OCI-LY7 (cell line): ENCODE measurements at regions not wholly inside any gene's neighbourhood (a gene's known extent, or its start where the extent isn't known, plus 50 kb on each side); places are given as distances from the start of the nearest gene placed in this dataset.

ENCODE experiments used
- EZH2phosphoT487 ChIP-seq: fragments of 200-600 bp; sonication (generic); IDR thresholded peaks from 2 replicates; pipeline ENCODE4 v1.6.1; 2018; ENCODE audit warnings: low read depth, borderline replicate concordance, mild to moderate bottlenecking, mixed run types, antibody characterized with exemption, low read length, moderate library complexity, mixed read lengths
- TF ChIP-seq, protein P1 (sequence below): fragments of 200-600 bp; sonication (generic); conservative IDR thresholded peaks from 2 replicates; pipeline ENCODE4 v1.5.1; 2014; ENCODE audit warnings: mild to moderate bottlenecking, antibody characterized with exemption, low read length, moderate library complexity, mixed read lengths

DNA sequence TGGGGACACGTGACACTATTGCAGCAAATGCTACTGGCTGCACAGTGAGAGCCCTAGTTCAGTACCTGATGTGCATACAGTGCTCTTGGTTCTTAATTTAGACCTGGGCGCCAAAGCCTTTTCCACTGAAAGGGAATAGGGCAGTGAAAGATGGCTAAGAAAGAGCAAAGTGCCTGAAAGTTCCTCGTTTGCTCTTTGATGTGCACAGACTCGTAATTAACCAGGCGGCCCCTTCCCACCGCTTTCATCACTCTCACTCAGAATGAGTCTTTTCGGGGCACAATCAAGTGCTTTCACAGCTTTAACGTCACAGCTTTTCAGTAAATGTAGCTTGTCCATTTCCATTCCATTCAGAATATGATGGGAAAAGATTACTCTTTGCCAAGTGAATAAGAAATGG, 116.6 kb upstream of the ADRA1B start:
- TF ChIP-seq EZH2phosphoT487: no peak
- TF ChIP-seq, protein P1, sequence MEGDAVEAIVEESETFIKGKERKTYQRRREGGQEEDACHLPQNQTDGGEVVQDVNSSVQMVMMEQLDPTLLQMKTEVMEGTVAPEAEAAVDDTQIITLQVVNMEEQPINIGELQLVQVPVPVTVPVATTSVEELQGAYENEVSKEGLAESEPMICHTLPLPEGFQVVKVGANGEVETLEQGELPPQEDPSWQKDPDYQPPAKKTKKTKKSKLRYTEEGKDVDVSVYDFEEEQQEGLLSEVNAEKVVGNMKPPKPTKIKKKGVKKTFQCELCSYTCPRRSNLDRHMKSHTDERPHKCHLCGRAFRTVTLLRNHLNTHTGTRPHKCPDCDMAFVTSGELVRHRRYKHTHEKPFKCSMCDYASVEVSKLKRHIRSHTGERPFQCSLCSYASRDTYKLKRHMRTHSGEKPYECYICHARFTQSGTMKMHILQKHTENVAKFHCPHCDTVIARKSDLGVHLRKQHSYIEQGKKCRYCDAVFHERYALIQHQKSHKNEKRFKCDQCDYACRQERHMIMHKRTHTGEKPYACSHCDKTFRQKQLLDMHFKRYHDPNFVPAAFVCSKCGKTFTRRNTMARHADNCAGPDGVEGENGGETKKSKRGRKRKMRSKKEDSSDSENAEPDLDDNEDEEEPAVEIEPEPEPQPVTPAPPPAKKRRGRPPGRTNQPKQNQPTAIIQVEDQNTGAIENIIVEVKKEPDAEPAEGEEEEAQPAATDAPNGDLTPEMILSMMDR: no peak
